AG04449 (cell line): ENCODE measurements at regions not wholly inside any gene's neighbourhood (a gene's known extent, or its start where the extent isn't known, plus 50 kb on each side); places are given as distances from the start of the nearest gene placed in this dataset.

Source experiments
- CTCF ChIA-PET: fragments of 350-600 bp; formaldehyde crosslinking; extraction: SDS; loops from one replicate; lab custom pipeline; 2021; ENCODE audit warnings: antibody characterized with exemption; lab: Yijun Ruan, JAX
- POLR2A ChIA-PET: fragments of 400-600, 350-600 bp; formaldehyde crosslinking; extraction: SDS; loops from one replicate; lab custom pipeline; 2020; ENCODE audit warnings: antibody characterized with exemption, inconsistent platforms; lab: Yijun Ruan, JAX
- DNase-seq: peaks from one replicate; pipeline ENCODE4 v3.0.0-alpha.2; 2010; ENCODE audit warnings: low read depth, low spot score
- H3K4me3 ChIP-seq: 2 replicates; pipeline ENCODE4 v1.5.1; 2011; ENCODE audit warnings: low read depth, mild to moderate bottlenecking, control low read depth, low read length
- CTCF ChIP-seq: IDR thresholded peaks from one replicate; pipeline ENCODE4 v1.5.1; 2011; ENCODE audit warnings: mild to moderate bottlenecking, moderate library complexity, low read length, control low read depth, inconsistent platforms; ENCODE audit not compliant: insufficient read depth; ENCODE audit errors: missing control alignments

- DNase-seq, result no peak
- ChIA-PET CTCF (no interaction called here), POLR2A (no interaction called here)
- TF ChIP-seq CTCF, result no peak
- no peak overlapping the region for H3K4me3 ChIP-seq
These were observed 317.6 kb upstream of the GNPDA2 start for GRCh38 chr4:45043911-45044310.

- no peak overlapping the region for H3K4me3 ChIP-seq
- no peak for TF ChIP-seq CTCF
- DNase-seq, result no peak
- CTCF ChIA-PET, result no interaction called here
- POLR2A ChIA-PET, result no interaction called here
These were observed 310.3 kb upstream of the GNPDA2 start for GRCh38 chr4:45036677-45037076.

GRCh38 chr4:45033676-45034419 is 307.5 kb upstream of the GNPDA2 start:
- no peak overlapping the region for H3K4me3 ChIP-seq
- POLR2A ChIA-PET, result no interaction called here
- DNase-seq, result no peak
- TF ChIP-seq CTCF, result no peak
- CTCF ChIA-PET, result no interaction called here

GRCh38 chr4:45030059-45030458 is 303.7 kb upstream of the GNPDA2 start:
- ChIA-PET POLR2A (no interaction called here), CTCF (no interaction called here)
- TF ChIP-seq CTCF, result no peak
- no peak for DNase-seq
- H3K4me3 ChIP-seq, result no peak overlapping the region

- DNase-seq, result no peak
- CTCF ChIA-PET, result no interaction called here
- no peak overlapping the region for H3K4me3 ChIP-seq
- POLR2A ChIA-PET, result no interaction called here
- TF ChIP-seq CTCF, result no peak
These were observed 281.2 kb upstream of the GNPDA2 start for GRCh38 chr4:45007508-45007907.

GRCh38 chr4:45006078-45006477 is 279.7 kb upstream of the GNPDA2 start:
- no peak overlapping the region for H3K4me3 ChIP-seq
- ChIA-PET CTCF (no interaction called here), POLR2A (no interaction called here)
- no peak for DNase-seq
- no peak for TF ChIP-seq CTCF
